HepG2 (cell line): ENCODE measurements at regions not wholly inside any gene's neighbourhood (a gene's known extent, or its start where the extent isn't known, plus 50 kb on each side); places are given as distances from the start of the nearest gene placed in this dataset.

Experiments
- BCL6 ChIP-seq: IDR thresholded peaks from 2 replicates; pipeline ENCODE4 v1.6.1; 2016; ENCODE audit warnings: missing genetic modification reagents, missing compliant biosample characterization
- CBX5 ChIP-seq: sonication (generic); formaldehyde crosslinking; IDR thresholded peaks from 2 replicates; pipeline ENCODE4 v1.4.0; 2020; ENCODE audit warnings: missing genetic modification reagents, borderline replicate concordance
- CEBPG ChIP-seq: IDR thresholded peaks from 2 replicates; pipeline ENCODE4 v1.6.1; 2016
- ELF3 ChIP-seq: IDR thresholded peaks from 2 replicates; pipeline ENCODE4 v1.6.1; 2016; ENCODE audit warnings: missing genetic modification reagents, missing compliant biosample characterization
- GMEB1 ChIP-seq: sonication (generic); formaldehyde crosslinking; IDR thresholded peaks from 2 replicates; pipeline ENCODE4 v1.5.1; 2020; ENCODE audit warnings: missing genetic modification reagents, mild to moderate bottlenecking, borderline replicate concordance
- HDAC1 ChIP-seq: sonication (generic); formaldehyde crosslinking; IDR thresholded peaks from 2 replicates; pipeline ENCODE4 v1.5.1; 2020; ENCODE audit warnings: mild to moderate bottlenecking, missing genetic modification reagents
- HOXA3 ChIP-seq: sonication (generic); formaldehyde crosslinking; IDR thresholded peaks from 2 replicates; pipeline ENCODE4 v1.5.0; 2020; ENCODE audit warnings: missing genetic modification reagents
- MLLT10 ChIP-seq: sonication (generic); formaldehyde crosslinking; IDR thresholded peaks from 2 replicates; pipeline ENCODE4 v1.4.0; 2020; ENCODE audit warnings: missing genetic modification reagents
- NCOA5 ChIP-seq: sonication (generic); formaldehyde crosslinking; IDR thresholded peaks from 2 replicates; pipeline ENCODE4 v1.4.0; 2020; ENCODE audit warnings: missing genetic modification reagents
- SOX13 ChIP-seq, 3 experiments: fragments of 450-650 bp in 1 of 3; sonication (generic) in 1 of 3; formaldehyde crosslinking in 1 of 3; IDR thresholded peaks in 2 of 3; conservative IDR thresholded peaks in 1 of 3; 2 replicates each; pipeline versions ENCODE4 v1.5.0 to v1.6.1; 2016 to 2020; ENCODE audit warnings: antibody characterized with exemption in 1 of 3, mild to moderate bottlenecking in 1 of 3, missing compliant biosample characterization in 1 of 3, missing genetic modification reagents in 1 of 3, moderate library complexity in 1 of 3
- STAG1 ChIP-seq: sonication (generic); formaldehyde crosslinking; IDR thresholded peaks from 2 replicates; pipeline ENCODE4 v1.4.0; 2020; ENCODE audit warnings: missing genetic modification reagents
- THAP11 ChIP-seq: IDR thresholded peaks from 2 replicates; pipeline ENCODE4 v1.6.1; 2016; ENCODE audit warnings: missing biosample characterization, missing genetic modification reagents
- ZNF138 ChIP-seq: sonication (generic); formaldehyde crosslinking; IDR thresholded peaks from 2 replicates; pipeline ENCODE4 v1.5.0; 2020; ENCODE audit warnings: mild to moderate bottlenecking, low read depth, missing genetic modification reagents
- ZNF280B ChIP-seq: sonication (generic); formaldehyde crosslinking; IDR thresholded peaks from 2 replicates; pipeline ENCODE4 v1.5.0; 2020; ENCODE audit warnings: missing genetic modification reagents, mild to moderate bottlenecking, borderline replicate concordance
- ZNF563 ChIP-seq: sonication (generic); formaldehyde crosslinking; IDR thresholded peaks from 2 replicates; pipeline ENCODE4 v1.8.0; 2022; ENCODE audit warnings: mild to moderate bottlenecking, moderate library complexity, missing genetic modification reagents
- TF ChIP-seq, protein P1 (sequence below): IDR thresholded peaks from 2 replicates; pipeline ENCODE4 v1.4.0; 2020; ENCODE audit warnings: mild to moderate bottlenecking, missing genetic modification reagents
- TF ChIP-seq, protein P2 (sequence below): sonication (generic); IDR thresholded peaks from 2 replicates; pipeline ENCODE4 v1.6.1; 2016; ENCODE audit warnings: low read depth, borderline replicate concordance
- TF ChIP-seq, protein P3 (sequence below): sonication (generic); formaldehyde crosslinking; IDR thresholded peaks from 2 replicates; pipeline ENCODE4 v1.5.1; 2020; ENCODE audit warnings: mild to moderate bottlenecking, missing genetic modification reagents, moderate library complexity

- TF ChIP-seq, protein P1, sequence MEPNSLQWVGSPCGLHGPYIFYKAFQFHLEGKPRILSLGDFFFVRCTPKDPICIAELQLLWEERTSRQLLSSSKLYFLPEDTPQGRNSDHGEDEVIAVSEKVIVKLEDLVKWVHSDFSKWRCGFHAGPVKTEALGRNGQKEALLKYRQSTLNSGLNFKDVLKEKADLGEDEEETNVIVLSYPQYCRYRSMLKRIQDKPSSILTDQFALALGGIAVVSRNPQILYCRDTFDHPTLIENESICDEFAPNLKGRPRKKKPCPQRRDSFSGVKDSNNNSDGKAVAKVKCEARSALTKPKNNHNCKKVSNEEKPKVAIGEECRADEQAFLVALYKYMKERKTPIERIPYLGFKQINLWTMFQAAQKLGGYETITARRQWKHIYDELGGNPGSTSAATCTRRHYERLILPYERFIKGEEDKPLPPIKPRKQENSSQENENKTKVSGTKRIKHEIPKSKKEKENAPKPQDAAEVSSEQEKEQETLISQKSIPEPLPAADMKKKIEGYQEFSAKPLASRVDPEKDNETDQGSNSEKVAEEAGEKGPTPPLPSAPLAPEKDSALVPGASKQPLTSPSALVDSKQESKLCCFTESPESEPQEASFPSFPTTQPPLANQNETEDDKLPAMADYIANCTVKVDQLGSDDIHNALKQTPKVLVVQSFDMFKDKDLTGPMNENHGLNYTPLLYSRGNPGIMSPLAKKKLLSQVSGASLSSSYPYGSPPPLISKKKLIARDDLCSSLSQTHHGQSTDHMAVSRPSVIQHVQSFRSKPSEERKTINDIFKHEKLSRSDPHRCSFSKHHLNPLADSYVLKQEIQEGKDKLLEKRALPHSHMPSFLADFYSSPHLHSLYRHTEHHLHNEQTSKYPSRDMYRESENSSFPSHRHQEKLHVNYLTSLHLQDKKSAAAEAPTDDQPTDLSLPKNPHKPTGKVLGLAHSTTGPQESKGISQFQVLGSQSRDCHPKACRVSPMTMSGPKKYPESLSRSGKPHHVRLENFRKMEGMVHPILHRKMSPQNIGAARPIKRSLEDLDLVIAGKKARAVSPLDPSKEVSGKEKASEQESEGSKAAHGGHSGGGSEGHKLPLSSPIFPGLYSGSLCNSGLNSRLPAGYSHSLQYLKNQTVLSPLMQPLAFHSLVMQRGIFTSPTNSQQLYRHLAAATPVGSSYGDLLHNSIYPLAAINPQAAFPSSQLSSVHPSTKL (CRISPR knock-in tag) = peak; percentile 32
- peak; percentile 58 for TF ChIP-seq BCL6 (CRISPR knock-in tag)
- no peak for TF ChIP-seq SOX13 (IDR thresholded peaks at IDR 0.05)
- peak in 1 of 2 experiments; percentile 30; a peak in 1 of 4 replicates for TF ChIP-seq SOX13 (CRISPR knock-in tag; conservative IDR thresholded peaks at IDR 0.05 in 1 of 2, IDR thresholded peaks at IDR 0.05 in 1 of 2)
- TF ChIP-seq, protein P2, sequence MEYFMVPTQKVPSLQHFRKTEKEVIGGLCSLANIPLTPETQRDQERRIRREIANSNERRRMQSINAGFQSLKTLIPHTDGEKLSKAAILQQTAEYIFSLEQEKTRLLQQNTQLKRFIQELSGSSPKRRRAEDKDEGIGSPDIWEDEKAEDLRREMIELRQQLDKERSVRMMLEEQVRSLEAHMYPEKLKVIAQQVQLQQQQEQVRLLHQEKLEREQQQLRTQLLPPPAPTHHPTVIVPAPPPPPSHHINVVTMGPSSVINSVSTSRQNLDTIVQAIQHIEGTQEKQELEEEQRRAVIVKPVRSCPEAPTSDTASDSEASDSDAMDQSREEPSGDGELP = peak; percentile 49; the same call in 1 of the 2 replicates
- TF ChIP-seq ZNF563 (CRISPR knock-in tag) = no peak
- no peak for TF ChIP-seq CBX5 (CRISPR knock-in tag)
- 0 out of 2 replicates have a peak, but pooled peaks have one; percentile 30 for TF ChIP-seq HDAC1 (CRISPR knock-in tag)
- TF ChIP-seq, protein P3, sequence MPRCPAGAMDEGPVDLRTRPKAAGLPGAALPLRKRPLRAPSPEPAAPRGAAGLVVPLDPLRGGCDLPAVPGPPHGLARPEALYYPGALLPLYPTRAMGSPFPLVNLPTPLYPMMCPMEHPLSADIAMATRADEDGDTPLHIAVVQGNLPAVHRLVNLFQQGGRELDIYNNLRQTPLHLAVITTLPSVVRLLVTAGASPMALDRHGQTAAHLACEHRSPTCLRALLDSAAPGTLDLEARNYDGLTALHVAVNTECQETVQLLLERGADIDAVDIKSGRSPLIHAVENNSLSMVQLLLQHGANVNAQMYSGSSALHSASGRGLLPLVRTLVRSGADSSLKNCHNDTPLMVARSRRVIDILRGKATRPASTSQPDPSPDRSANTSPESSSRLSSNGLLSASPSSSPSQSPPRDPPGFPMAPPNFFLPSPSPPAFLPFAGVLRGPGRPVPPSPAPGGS = no peak
- TF ChIP-seq STAG1 = peak; percentile 19; the same call in 1 of the 2 replicates
- TF ChIP-seq ELF3 = no peak
- TF ChIP-seq GMEB1 = no peak
- no peak for TF ChIP-seq HOXA3
- TF ChIP-seq ZNF280B = no peak
- no peak for TF ChIP-seq MLLT10 (CRISPR knock-in tag)
- TF ChIP-seq THAP11 (CRISPR knock-in tag) = 0 out of 2 replicates have a peak, but pooled peaks have one; percentile 18
- TF ChIP-seq NCOA5 (CRISPR knock-in tag) = no peak
- no peak for TF ChIP-seq ZNF138 (CRISPR knock-in tag)
- peak; percentile 59 for TF ChIP-seq CEBPG (CRISPR knock-in tag)
These were observed 229.8 kb downstream of the FGFR2 start (continued) for GRCh38 chr10:121368347-121369025.
